GM04503 (cell line): ENCODE measurements at regions not wholly inside any gene's neighbourhood (a gene's known extent, or its start where the extent isn't known, plus 50 kb on each side); places are given as distances from the start of the nearest gene placed in this dataset.
A peak's percentile ranks its signal among the peaks of the same experiment; 100 is the strongest.

Experiments
- DNase-seq: peaks from one replicate; pipeline ENCODE4 v3.0.0-alpha.2; 2012; ENCODE audit warnings: low read depth

GRCh38 chr16:85310868-85311585 is 198.8 kb upstream of the CIBAR2 start:
- no peak for DNase-seq

- no peak for DNase-seq
These were observed 199.5 kb upstream of the CIBAR2 start for GRCh38 chr16:85311741-85312140.

DNA sequence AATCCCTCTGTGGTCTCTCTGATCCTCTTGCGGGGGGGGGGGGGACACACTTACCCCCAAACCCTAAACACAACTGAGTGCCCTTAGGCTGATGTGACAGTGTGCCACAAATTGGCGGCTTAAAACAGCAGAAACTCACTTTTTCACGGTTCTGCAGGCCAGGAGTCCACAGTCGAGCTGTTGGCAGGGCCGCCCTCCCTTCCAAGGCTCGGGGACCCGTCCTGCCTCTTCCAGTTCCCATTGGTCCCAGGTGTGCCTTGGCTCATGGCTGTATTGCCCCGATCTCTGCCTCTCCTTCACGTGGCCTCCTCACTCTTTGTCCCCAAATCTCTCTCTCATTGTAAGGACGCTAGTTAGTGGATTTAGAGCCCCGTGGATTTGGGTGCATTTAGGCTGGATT is 199.9 kb upstream of the CIBAR2 start:
- DNase-seq, result no peak

DNA sequence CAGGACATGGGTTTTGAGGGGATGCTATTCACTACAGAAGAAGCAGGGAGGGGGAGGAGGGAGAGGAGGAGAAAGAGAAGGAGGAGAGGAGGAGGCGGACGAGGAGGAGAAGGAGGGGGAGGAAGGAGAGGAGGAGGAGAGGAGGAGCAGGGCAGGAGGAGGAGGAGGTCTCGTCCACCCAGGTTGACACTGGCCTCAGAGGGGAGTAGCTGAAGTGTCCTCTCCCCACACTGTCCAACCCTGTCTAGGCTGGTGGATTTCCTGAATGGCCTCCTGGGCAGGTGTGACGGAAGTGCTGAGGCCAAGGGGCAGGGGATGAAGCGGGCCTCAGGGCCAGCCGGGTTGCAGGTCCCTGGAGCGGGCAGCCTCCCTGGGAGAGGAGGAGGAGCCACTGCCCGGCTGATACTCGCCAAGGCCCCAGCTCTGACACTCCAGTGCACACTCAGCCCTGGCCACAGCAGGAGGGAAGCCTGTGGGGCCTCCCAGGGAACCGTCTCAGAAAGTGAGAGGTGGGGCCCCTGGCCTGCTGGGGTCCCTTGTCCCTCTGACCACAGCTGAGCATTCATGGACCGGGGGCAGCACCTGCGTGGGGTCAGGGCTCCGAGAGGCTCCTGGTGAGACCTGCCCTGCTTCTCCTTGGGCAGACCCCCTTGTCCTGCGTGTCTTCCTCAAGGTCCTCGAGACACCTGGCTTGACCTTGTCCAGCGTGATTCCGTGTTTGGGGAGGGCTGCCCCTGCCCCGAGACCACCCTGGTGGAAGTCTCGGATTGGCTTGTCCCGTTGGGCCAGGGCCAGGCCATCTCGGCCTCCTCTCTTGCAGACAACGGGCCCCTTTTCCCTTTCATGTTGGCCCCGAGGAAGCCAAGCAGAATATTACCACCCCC is 200.6 kb upstream of the CIBAR2 start:
- DNase-seq, result no peak

DNA sequence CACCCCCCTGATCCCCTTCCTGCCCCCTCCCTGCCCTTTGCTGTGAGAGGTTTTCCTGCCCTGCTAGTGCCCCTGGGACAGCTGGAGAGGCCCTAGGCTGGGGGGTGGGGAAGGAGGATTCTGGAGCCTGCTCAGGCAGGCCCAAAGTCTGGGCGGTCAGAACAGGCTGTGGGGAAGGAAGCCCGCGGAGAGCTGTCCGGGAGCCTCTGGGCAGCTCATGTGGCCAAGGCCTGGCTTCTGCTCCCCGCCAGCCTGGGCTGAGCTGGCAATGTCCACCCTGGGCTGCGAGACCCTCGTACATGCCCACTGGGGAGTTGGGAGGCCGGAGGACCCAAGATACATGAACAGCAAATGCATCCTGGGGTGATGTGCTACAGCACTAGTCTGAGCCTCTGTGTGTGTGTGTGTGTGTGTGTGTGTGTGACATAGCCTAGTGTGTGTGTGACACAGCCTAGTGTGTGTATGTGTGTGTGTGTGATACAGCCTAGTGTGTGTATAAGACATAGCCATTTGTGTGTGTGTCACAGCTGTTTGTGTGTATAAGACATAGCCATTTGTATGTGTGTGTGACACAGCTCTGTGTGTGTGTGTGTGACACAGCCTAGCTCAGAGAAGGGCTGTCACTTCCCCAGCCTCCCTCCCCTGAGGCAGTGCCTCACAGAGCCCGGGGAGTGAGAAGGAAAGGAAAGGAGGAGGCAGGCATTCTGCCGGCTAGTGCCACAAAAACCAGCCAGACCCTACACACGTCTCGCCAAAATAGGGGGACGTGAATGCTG is 201.4 kb upstream of the CIBAR2 start:
- DNase-seq, result no peak

DNA sequence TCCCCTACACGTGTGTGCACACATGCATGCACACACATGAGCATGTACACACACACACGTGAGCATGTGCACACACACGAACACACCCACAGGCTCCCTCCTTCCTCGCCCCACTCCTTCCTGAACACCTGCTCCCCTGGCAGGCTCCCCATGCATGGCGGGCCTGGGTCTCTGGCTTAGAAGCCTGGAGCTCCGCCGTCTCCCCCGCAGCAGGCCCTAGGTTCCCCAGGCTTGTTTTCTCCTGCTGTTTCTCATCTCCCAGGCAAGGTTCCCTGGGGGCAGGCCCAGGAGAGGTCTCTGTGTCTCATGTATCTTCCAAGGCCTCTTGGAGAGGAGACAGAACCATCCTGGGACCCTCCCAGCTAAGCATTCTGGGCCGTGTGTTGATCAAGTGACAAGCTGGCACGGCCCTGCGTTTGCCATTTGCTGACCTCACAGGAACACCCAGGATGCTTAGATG is 202.3 kb upstream of the CIBAR2 start:
- no peak for DNase-seq

DNA sequence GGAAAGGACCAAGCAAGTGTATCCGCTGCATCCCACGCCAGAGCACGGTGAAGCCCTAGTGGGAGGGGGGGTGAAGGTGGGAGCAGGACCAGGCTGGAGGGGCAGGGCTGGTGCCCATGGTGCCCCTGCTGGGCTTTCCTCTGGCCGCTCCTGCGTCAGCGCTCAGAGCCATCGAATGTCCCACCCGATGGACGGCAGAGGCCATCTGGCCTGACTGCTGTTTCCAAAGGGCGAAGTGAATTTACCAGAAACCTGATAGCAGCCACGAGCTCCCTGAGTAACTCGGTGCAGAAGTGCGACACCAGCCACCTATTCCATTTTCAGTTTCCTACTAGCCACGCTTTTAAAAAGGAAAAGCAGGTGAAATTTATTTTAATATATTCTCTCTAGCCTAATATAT is 203.6 kb upstream of the CIBAR2 start:
- DNase-seq, result no peak

GRCh38 chr16:85316321-85316919 is 204.1 kb upstream of the CIBAR2 start:
- DNase-seq, result no peak

GRCh38 chr16:85316944-85317343 is 204.7 kb upstream of the CIBAR2 start:
- DNase-seq, result no peak

- no peak for DNase-seq
These were observed 205.4 kb upstream of the CIBAR2 start for GRCh38 chr16:85317704-85318103.

DNA sequence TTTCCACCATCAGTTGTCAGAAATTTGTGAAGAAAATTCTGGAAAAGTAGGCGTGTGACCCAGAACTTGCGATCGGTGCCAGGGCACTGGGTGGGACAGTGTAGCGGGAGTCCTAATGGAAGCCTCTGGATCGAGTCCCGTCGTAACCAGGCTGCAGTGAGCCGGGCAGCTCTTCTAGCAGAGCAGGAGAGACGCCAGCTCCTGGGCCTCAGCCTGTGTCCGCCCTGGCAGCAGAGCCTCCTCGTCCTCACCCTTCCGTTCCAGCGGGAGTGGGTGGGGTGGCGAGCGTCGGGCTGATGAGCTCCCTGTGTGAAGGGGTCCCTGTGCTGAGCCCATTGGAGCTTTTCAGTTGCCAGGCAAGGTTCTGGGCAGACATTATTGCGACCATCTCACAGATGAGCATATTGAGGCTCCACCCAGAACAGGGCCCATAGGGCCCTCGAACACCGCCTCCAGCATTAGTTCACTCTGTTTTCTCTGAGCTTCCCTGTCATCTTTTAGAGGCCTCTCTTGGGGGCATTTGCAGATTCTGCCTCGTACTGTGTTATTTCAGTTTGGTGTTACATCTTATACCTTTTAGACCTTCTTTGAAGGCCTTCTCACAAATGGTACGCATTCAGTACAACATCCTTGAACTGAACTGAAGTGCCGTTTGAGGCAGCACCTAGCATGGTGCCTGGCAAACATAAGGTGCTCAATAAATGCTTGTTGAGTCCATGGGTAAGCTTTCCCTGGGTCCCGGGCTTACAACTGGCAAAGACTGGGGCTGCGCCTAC is 207.1 kb upstream of the CIBAR2 start:
- DNase-seq, result no peak

DNA sequence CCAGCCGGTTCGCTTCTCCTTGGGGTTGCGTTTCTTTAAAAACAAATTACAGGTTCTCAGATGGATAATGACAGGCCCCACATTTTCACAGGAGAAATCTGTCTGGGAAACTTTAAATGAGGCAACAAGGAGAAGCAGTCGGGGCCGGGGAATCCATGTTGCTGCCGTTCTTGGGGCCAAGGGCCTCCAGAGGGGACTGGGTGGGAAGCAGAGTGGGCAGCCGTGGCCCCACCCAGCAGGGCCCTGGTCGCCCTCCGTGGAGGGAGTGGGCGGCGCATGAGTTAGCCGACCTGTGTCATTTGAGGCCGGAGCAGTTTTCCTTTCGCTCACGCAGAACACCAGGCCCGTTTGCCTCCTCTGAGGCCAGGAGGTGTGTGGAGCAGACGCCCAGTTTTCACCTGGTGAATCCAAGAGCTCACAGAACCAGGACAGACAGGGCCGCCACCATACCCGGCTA is 207.7 kb upstream of the CIBAR2 start:
- no peak for DNase-seq

DNA sequence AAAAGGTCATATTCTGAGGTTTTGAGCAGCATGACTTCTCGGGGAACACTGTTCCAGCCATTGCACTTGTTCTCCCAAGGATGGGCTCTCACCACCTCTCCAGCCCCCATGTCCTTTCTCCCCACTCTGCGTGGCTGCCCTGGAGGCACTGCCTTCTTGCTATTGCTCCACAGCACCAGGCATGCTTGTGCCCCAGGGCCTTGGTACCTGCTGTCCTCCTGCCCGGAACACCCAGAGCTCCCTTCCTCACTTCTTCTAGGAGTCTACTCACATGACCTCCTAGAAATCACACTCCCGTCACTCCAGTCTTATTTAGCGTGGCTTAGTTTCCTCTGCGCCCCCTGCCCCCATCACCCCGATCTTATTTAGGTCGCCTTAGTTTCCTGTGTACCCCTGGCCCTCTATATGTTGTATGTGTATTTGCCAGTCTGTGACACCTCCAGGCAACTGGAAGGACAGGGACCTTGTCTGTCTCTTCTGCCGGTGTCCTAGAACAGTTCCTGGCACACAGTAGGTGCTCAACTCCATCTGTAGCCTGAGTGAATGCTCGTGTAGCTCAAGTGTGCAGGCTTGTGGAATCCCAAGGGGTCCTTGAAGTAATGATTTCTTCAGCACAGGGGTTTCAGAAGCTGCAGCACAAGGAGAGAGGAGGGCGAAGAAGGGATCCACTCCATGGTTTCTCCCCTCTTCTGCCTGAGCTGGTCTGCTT is 208.6 kb upstream of the CIBAR2 start:
- no peak for DNase-seq

- peak; percentile 95 for DNase-seq
These were observed 209.4 kb upstream of the CIBAR2 start for GRCh38 chr16:85321509-85322271.

- DNase-seq, result no peak
These were observed 211.1 kb upstream of the CIBAR2 start for GRCh38 chr16:85323230-85323960.

GRCh38 chr16:85323961-85324253 is 211.6 kb upstream of the CIBAR2 start:
- no peak for DNase-seq

DNA sequence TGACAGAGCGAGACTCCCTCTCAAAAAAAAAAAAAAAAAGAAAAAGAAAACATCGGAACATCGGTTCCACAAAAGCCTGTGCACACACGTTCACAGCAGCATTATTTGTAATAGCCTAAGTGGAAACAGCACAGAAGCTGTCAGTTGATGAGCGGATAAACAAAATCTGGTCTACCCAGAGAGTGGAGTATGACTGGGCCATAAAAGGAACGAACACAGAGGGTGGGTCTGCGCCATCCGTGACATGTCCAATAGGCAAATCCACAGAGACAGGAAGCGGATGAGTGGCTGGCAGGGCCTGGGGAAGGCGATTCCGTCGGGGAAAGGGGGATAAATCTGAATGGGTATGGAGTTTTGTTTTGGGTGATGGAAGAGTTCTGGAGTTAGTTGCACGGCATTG is 212.2 kb upstream of the CIBAR2 start:
- DNase-seq, result no peak

DNA sequence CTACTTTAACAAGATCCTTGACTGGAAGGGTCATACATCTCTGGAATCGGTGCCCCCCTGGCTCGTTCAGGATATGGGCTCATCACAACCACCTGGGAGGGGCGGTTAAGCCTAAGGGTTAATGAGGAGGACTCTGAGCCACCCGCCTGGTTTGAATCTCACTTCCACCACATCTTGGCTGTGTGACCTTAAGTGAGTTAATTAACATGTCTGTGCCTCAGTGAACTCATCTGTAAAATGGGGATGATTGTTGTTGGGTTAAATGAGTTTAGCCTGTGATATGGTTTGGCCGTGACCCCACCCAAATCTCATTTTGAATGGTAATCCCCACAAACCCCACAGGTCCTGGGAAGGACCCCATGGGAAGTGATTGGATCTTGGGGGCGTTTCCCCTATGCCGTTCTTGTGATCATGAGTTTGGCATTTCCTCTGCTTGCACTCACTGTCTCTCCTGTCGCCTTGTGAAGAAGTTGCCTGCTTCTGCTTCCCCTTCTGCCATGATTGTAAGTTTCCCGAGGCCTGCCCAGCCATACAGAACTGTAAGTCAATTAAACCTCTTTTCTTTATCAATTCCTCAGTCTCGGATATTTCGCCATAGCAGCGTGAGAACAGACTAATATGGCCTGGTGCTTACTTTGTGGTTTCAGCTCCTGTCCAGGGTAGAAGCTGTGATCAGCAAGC is 214.0 kb upstream of the CIBAR2 start:
- no peak for DNase-seq

DNA sequence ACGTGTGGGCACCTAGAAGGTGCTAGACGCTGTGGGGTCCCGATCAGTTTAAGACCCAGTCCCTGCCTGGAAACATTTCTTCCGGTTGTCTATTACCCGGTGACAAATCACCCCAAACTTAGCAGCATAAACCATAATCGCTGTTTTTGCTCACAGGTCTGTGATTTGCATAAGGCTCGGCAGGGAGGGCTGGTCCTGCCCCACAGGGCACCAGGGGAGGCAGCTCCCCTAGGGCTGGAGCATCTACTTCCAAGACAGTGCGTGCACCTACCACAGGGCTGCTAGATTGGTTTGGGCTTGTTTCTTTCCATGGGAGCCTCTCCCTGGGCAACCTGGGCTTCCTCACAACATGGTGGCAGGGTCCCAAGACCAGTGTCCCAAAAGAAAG is 214.5 kb upstream of the CIBAR2 start:
- no peak for DNase-seq
